HG03354 (cell line): ENCODE measurements at regions not wholly inside any gene's neighbourhood (a gene's known extent, or its start where the extent isn't known, plus 50 kb on each side); places are given as distances from the start of the nearest gene placed in this dataset.
"Not testable (repeated sequence)": the region's sequence is repeated elsewhere in the genome, so short reads cannot be mapped to it uniquely, and the experiment has no call there.

Experiments used
- ATAC-seq: cut with Tn5 transposase; IDR thresholded peaks from one replicate; pipeline ENCODE4 v1.9.1; 2021; ENCODE audit warnings: mild to moderate bottlenecking; ENCODE audit not compliant: unreplicated experiment, poor library complexity, severe bottlenecking

DNA sequence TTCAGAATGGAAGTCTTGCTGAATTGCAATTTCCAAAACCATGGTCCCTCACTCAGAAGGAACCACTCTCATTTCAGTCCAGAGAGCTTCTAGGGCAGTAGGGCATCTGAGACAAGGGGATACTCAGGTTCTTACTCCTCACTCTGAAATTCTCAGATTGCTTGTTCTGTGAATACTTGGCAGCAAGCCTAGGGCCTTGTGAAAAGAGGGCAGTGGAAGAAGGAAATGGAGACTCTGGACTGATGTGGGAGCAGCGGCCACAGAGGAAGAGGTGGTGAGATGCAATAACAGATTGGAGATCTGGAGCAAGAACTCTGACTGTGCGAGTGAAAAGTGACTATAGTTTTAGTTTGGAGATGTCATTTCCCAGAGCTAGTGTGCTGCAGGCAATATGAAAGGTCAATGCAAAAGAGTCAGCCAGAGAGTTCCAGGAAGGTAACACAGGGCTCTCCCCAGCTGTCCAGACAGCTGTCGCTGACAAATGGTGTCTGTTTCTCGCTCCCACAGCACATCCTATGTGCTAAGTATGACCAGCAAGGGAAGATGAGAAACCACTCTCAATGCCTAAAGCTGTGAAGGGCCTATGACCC, 291.6 kb upstream of the KIAA1217 start:
- ATAC-seq = no peak

DNA sequence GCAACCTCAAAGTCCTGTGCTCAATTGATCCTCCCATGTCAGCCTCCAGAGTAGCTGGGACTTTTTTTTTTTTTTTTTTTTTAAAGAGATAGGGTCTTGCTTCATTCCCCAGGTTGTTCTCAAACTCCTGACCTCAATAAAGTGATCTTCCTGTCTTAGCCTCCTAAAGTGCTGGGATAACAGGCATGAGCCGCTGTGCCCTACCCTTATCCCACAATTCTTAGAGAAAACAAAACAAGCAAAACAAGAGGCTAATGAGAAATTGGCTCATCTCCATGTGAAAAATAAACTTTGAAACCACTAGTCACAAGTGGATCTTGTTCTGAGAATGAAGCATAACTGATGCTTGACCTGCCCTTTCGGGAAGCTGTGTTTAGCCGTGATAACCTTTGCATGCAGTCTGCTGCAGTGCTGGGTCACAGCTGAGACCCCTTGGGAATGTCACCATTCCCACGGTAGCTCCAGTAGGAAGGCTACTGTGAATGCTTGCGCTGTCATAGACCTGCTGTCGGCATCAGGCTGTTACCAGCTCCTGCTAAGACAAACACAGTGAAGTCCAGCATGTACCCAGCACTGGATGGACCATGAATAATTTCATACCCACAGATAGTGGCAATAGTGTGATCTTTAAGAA, 290.7 kb upstream of the KIAA1217 start:
- no peak for ATAC-seq

DNA sequence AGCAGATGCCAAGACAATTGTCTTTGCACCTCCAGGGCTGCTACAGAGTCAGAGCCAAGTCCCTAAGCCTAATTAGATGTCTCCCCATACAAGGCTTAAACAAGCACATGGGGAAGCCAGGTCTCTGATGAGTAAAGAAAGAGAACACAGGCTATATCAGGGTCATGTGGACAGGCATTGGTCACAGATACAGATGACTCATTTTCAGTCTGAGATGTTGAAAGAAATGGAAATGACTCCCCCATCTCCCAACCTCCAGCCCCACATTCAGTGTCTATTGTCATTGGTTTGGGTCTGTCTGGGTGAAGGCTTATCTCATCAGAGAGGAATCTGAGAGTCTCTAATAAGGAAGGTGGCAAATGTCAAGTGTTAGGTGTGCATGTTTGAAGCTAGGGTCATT, 290.1 kb upstream of the KIAA1217 start:
- ATAC-seq = no peak

DNA sequence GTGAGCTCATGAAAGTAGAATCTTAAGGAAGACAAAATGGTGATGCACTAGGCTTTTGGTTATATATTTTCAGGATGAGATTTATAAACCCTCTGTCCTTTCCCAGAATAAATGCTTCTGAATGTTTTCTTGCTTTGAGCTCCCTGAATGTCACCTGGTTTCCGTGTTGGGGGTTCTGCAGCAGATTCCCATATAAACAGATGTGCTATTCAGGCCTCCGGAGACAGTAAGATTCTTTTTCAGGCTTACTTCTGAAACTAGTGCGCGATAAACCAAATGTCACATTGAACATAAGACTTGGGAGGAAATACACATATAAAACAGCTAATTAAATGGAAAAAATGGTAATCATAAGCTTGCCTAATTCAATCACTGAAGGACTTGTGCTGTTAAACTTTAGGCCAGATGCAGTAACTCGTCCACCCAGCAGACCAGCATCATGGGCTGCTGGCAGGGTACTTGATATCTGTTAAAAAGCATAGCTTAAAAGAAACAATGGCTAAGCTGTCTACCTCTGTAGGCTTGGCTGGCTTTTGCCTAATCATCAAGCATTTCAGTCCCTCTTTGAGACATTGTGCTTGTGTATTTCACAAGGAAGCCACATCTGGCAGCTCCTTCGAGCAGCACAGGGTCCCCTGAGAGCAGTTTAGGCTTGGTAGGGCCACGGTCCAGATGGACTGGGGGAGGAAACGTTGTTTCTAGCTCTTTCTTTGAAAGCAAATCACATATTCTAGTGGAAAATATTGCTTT, 281.2 kb upstream of the KIAA1217 start:
- no peak for ATAC-seq

DNA sequence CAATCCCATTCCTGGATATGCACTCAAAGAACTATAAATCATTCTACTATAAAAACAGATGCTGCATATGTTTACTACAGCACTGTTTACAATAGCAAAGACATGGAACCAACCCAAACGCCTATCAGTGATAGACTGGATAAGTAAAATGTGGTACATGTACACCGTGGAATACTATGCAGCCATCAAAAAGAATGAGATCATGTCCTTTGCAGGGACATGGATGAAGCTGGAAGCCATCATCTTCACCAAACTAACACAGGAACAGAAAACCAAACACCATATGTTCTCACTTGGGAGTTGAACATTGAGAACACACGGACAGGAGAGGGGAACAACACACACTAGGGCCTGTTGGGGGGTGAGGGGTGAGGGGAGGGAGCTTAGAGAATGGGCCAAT, 274.9 kb upstream of the KIAA1217 start:
- not testable (repeated sequence) for ATAC-seq

DNA sequence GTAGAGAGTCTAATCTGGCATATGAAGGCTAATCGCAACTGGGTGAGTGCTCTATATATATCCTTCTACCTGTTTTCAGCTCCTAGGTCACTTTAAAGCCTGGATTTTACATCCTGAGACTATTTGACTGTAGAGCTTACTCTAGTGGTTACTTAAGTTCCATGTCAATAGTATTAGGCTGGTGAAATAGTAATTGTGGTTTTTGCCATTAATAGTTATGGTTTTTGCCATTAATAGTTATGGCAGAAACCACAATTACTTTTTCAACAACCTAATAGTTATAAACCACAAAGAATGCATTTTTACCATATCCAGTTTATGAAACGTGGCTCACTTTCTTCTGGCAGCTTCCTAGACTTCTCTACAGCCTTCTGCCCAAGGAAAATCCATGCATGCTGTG, 263.1 kb upstream of the KIAA1217 start:
- ATAC-seq = no peak

DNA sequence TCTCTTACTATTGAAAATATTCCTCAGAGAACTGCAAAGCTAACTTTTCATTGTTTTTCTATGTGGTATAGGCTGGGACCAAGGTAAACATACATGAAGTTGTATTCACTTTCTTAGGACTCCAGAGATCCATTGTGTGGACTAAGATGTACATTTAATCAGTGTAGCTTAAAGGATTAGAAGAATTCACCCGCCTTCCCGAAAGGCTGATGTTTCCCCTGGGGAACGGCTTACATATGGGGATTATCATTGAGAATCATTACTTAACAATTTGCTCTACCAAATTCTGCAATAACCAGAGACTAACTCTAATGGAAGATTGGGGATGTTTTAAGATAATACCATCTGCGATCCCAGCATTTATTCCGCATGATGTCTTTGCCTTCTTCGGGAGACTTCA, 257.1 kb upstream of the KIAA1217 start:
- no peak for ATAC-seq

DNA sequence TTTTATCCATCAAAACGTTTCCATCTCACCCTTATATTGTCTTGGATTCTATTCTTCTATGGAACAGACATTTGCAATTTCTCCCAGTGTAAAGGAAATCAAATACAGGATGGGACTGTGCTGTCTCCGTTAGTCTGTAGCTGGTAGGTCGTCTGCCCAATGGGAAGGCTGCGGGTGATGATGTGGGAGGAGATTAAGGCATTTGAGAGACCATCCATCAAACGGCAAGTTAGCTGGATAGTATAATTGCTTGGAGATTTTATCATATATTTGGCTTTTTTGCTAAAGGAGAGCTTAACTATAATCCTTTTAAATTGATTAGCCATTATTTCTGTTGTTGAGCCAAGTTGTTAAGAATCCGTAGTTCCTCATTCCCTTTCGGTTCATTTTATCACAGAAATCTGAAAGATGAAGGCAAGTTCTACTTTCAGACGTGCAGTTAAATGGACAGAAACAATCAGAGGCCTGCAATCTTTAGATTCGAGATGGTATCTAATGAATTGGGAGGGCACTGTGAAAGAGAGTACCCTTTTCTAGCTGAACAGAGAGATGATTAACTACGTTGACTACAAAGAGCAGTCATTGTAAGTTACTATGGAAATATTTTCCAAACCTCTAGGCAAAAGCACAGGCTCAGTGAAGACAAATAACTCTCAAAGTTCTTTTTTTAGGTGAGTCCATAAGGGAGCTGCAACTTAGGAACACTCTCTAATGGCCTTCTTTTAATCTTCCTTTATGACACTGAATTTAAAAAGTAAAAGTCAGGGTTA, 253.3 kb upstream of the KIAA1217 start:
- no peak for ATAC-seq

DNA sequence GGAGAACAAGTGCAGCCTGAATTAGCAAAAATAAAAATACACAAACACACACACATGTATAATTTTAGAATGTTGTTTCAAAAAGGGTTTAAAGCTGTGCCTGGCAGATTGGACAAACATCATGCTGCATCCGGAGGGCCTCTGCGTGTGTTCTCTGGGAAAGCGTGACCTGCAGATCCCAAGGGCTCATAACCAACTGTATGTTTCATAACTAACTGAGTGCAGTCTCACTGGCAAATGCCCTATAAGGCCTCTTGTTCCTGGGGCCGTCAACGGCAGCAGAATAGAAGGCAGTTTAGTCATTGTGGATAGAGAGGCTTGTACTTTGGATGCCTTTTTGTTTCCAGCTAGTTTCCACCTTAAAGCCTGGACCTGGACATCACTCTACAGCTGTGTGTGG, 243.8 kb upstream of the KIAA1217 start:
- no peak for ATAC-seq

DNA sequence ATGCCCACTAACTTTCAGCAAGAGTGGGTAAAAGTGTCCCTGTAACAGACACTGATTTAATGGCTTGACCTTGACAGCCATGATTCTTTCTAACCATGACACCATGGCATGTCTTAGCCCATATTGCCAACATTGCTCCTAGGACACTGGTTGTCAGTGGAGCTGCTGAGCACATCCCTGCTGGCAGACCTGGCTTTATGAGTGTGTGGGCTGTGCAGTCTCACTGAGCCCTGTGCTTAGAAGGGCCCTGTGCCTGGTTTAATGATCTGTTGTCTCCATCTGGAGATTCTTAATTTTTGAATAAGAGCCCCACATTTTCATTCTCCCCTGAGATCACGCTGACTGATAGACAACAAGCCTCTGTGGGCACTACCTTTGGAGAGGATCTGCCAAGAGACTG, 243.1 kb upstream of the KIAA1217 start:
- ATAC-seq = no peak

DNA sequence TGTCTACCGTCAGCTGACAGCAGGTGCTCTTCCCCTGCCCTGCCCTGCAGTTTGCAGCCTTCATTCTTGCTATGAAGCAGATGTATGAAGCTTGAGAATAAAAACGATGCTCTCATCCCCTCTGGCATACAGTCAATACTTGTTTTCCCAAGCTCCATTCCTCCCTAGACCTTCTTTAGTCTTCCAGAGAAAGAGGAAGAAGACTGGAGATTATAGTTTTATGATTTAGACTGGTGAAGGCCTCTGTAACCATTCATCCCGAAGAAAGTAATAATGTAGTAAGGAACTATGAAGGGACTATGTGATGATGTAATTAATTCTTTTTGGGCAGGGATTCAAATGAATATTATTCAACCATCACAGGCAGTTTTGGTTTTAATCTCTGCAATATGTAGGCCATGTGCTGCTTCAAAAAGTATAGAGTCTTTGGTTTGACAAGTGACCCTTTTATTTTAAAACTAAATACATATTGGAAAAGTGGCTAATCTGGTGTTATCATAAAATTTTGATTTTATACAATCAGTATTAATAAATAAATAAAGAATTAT, 242.4 kb upstream of the KIAA1217 start:
- no peak for ATAC-seq

DNA sequence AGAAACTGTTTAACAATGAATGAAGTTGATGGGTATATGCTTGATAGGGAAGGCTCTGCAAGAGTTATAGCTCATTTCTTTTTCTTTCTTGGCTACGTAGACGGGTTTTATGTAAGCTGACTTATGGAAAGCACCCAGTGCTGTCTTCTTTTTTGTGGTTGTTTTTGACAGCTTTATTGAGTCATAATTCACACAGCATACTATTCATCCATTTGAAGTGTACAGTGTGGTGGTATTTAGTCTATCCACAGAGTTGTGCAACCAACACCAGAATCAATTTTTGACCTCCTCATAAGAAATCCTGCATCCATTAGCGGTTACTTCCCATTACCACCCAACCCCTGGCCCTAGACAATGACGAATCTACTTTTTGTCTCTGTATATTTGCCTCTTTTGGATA, 240.6 kb upstream of the KIAA1217 start:
- no peak for ATAC-seq

DNA sequence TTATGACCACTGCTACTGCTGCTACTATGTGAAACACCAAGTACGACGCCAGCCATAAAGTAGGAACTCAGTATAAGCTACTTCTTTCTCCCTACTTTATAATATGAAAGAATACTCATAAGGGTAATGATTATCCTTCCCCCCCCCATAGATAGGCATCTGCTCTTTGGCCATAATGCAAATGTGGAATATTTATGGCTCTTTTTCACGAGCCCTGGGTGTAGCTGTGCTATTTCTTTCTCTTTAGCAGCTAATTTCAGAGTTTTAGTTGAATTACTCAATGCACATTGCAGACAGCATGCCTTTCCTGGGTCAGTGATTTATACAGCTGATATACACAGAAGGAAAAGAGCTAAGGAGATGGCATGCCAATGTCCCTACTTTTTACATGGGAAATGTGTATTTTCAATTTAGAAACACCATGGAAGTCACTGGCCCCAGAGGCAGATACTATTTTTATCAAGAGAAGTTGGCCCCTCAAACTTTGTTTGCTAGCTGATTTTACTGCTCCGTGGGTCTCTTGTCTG, 234.1 kb upstream of the KIAA1217 start:
- ATAC-seq = no peak

DNA sequence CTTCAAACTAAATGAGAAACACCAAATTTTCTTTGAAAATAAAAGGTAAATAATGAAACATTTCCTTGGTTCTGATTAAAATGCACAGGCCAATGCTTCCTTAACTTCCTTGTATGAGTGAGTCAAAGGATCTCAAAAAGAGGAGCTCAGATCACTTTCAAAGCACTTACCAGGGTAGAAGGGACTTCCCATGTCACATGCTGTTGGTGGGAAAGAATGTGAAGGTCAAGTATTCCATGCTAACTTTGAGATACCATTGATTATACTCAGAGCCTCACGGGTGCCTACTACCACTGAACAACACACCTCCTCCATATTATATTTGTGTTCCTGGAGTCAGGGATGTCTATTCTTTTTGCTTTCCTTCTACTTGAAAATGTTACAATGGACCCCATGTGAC, 233.5 kb upstream of the KIAA1217 start:
- no peak for ATAC-seq

DNA sequence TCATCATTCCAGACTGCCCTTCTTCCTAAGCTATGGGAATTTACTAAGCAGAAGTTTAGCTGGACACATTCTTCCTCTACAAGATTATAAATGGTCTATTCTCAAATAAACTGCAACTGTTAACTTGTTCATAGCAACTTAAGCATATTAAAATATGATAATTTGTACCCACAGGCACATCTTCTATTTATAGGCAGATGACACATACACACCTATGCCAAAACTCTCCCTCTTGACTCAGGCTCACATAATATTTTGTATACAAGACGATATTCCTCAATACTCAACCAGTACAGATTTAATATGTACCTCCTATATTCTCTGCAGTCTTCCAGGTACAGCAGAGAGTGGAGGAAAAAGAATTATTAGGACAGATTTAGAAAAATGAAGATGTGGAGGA, 232.7 kb upstream of the KIAA1217 start:
- no peak for ATAC-seq

DNA sequence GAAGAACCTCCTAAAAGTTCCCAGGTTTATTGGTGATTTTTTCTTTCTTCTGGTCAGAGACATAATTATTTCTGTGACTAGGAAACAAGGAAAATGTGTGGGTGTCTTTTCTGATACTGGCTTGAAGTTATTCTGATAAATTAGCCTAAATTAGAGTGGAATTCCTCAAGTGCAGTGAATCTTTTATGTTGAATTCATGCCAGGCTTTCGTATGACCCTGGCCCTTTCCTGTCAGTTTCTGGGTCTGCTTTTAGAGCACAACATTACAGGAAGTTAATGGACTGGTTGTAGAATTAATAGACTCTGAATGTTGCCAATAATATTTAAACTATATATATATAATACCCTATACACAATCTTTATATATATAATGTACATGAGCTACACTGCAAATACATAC, 230.6 kb upstream of the KIAA1217 start:
- no peak for ATAC-seq

DNA sequence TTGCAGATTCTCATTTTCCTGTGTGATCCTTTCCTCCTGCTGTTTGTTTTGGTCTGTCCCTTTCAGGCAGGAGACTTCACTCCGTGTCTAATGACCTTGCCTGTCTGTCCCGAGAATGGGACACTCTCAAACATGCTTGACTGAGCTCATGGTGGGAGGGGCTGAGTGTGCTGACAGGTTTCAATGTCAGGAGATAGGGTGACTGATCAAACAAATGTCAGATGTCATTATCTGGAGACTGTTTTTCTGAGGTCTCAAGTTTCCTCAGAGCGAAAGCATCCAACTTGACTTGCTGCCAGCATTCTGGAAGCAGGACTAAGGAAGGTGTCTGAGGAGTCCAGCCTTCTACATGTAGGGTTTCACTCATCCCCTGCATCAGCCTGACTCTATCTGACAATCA, 228.8 kb upstream of the KIAA1217 start:
- ATAC-seq = no peak

DNA sequence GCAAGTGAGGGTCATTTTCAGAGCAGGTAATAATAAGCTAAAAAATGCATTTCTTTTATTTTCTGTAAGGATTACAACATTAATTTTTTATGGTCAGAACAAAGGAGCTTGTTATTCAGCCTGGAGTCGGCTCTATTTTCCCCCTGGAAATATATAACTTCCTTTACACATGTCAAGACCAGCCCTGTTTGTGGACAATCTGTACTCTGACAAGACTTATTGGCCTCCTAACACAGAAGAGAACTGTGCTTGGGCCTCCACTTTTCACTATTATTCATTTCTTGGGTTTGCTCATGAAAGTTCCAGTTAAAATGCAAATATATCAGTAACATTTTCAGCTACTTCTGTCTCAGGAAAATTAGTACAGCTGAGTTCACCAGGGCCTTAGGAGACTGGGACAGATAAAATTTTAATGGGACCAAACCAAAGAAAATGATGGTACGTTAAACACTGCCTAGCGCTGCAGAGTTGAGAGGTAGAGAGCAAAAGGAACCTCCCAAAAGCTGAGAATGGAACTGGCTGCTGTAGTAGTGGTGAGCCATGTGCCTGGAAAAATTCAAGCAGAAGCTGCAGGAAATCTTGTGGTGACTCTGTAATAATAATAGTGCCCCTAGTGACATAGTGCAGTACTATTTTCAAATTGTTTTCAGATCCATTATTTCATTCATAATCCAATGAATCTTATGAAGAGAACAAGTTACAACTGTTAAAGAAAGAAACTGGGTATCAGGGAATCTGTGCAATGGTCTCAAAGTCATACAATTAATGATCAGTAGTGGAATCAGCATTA, 227.2 kb upstream of the KIAA1217 start:
- ATAC-seq = no peak

DNA sequence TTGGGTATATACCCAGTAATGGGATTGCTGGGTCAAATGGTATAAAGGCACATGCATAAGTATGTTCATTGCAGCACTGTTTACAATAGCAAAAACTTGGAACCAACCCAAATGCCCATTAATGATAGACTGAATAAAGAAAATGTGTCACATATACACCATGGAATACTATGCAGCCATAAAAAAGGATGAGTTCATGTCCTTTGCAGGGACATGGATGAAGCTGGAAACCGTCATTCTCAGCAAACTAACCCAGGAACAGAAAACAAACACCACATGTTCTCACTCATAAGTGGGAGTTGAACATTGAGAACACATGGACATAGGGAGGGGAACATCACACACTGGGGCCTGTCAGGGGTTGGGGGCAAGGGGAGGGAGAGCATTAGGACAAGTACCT, 224.5 kb upstream of the KIAA1217 start:
- ATAC-seq = not testable (repeated sequence)
